ENCODE measurements at regions not wholly inside any gene's neighbourhood (a gene's known extent, or its start where the extent isn't known, plus 50 kb on each side); places are given as distances from the start of the nearest gene placed in this dataset.
"Not testable (repeated sequence)": the region's sequence is repeated elsewhere in the genome, so short reads cannot be mapped to it uniquely, and the experiment has no call there.

DNA sequence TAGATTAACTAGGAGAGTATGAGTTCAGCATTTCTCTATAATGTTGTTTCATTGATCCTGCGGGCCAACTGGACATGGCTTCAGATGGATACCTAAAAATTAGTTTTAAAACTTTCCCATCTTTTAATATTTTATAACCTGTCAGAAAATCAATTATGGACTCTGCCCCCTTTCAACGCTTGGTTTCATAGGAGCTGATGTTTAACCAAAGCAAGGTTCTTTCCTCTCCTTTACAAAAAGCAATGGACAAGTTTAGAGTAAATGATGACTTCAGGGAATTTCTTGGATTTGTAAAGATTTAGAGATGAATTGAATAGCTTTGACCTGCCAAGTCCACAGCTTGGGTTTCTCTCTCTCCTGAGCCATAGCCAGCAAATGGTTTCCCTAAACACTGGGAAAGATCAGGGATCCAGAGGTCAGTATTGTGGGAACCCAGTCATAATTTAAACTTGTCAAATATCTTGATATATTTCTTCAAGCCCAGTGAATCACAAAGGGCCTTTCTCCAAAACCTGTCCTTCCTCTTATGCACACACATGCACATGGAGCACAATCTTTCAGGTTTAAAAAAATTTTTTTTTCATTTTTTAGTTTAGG, 177.1 kb downstream of the EVX1 start:
- DNase-seq: no peak

DNA sequence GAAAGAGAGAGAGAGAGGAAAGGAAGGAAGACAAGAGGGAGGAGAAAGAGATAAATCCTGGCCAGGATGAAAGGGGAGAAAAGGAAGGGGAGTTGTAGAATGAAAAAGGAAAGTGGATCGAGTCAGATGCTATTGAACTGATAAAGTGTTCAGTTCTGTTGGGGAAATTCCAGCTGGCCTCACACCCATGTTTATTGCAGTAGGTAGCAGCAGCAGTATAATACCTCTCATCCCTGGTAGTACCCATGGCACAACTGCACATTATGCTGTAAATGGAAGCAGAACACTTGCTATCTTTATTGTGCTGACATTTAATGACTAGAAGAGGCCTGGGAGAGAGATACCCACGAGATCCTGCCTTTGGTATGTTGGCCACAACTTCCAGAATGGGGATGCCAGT, 178.1 kb downstream of the EVX1 start:
- DNase-seq: no peak

DNA sequence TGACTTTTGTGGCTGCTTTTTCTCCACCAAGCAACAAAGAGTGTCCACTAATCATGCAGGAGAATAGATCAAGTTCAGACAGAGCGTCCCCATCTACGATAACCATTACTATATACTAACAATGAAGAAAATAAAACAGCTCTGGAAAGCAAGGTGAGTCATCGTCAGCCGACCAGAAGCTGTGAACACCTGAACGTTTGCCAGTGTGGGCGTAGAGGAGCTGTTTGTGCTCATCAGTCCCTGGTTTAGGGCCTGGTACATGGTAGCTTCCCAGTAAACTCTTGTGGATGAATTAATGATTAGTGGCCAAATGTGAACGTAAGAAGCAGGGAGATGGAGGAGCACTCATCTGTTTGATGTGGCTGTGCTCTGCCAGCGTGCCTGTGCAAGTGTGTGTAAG, 180.7 kb downstream of the EVX1 start:
- DNase-seq: no peak

DNA sequence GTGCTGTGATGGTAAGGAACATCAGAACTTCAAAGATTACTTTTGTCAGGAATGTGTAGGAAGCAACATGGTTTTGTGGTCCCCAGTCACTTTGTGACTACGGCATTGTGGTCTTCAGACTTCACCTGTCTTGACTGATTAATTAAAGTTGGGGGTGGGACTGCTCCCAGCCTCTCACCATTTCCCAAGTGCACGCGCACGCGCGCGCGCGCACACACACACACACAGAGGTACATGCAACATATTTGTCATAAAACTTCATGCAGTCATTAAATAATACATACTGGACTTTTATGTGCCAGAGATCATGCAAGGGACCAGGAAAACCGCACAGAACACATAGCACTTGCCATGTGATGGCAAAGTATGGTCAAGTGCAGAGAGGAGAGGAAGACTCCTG, 181.2 kb downstream of the EVX1 start:
- DNase-seq: no peak

DNA sequence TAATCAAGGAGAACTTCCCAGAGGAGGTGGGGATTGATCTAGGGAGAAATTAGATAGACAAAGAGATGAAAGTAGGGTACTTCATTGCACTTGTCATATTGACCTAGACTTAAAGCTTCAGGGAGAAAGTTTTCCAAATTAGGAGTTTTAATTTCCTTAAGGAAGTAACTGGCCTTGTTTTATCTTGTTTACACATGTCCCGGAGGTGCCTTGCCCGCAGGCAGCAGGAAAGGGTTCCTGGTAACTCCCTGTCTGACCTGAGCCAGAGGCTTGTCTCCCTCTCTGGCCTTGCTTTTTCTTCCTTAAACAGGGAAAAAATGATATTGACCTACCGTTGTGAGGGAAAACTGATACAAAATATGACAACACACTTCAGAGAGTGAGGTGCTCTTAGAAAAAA, 181.6 kb downstream of the EVX1 start:
- no peak for DNase-seq

DNA sequence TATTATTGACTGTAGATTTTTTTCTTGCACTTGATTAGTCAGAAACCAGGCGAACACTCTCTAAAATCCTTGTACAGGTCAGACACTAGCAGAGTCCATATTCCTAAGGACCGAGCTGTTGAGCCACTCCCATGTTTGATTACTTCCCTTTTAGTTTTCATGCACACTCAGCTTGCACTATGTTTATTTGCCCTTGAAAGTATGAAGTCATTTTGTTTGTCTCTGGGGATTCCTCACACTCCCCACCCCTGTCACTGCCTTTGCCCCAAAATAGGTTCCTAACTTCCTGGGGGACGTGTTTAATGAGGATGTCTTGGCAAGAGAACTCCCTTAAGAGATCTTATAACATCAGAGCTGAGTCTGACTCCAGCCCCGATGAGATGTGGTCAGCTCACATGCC, 182.1 kb downstream of the EVX1 start:
- DNase-seq: no peak

DNA sequence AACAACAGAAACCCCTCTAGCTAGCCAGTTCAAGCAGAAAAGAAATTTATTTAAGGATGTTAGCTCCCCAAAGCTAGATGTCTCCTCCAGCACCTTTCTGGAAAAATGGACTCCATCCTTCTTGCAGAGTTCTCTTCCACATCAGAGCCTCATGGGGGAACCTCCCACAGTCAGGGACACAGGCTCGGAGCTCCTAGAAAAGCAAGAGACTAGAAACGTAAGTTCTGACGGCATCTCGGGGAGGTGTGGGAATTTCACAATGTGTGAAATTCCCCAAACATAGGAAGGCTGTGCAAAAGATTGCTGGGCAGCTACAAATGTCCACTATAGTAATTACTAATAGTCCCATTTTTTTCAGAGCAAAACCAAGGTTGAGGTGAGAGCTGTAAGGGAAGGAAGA, 184.8 kb downstream of the EVX1 start:
- DNase-seq: no peak

DNA sequence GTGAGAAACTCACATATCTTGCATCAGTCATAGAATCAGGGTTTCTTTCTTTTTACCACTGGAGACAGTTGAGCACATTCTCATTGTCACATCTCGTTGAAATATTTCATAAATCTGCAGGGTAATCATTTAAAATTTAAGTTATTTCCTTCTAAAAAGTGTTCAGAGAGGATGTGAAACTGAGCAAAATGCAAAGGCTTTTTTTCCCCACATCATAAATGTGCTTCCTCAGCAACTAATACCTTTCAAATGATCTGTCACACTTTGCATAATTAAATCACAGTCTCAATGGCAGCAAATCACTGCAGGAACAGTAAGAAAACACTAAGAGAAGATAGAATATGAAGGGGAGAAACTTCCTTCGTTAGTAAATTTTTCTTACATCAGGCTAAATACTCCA, 187.5 kb downstream of the EVX1 start:
- no peak for DNase-seq

DNA sequence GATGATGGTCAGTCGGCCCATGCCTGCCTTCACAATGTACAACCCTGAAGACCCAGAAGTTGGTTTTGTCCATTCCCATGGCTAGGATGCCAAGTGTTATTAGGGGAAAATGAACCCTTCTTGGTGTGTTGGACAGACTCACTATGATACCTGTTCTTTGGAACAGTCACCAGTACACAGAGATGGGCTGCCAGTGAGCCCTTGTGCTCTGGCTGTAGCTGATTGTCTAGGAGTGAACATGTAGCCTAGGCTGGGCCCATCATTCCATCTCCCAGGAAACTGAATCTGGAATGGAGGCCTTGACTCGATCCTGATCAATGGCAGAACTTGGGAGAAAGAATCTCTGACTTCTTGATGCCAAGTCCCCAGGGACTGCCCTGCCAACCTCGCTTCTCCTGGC, 188.9 kb downstream of the EVX1 start:
- DNase-seq: no peak

DNA sequence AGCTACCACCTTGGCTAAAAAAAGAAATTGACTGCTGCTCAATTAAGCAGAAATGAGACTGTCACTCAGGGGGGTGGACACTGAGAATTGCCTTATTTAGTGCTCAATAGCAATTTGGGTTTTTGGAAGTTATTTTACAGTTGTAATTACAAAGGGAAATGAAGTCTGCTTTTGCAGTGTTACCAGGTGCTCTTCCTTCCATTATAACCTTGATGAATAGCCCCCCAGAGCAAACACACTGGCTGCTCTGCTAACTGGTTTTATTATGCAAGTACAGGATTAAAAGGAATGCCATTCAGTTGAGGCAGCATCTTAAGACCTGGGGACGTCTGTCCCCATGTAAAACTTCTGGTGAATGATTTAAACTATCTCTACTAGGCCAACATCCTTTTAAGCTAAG, 191.0 kb downstream of the EVX1 start:
- no peak for DNase-seq

DNA sequence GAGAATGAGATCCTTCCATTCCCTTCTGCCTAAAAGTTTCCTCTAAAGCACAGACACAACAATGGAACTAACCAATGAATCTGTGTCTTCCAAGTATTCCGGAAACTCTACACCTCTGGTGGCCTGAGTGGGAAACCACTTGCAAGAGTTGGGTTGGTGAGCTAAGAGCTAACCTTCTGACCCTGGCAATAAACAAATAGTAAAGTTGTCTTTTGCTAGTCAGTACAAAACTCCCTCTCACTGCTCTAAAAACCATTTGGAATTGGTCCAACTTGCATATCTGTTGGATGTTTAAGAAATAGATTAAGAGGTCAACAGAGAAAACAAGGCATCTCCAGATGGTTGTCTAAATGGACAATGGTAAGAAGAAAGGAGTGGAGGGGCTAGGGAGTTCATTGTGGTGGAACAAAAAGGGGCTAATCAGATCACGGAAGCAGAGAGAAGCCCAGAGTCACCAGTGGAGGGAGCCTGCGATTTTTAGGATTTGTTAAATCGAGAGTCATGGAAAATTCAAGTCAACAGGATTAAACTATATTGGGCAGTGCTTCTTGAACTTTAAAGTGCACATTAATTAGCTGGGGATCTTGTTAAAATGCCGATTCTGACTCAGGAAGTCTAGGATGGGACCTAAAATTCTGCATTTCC, 192.3 kb downstream of the EVX1 start:
- no peak for DNase-seq

DNA sequence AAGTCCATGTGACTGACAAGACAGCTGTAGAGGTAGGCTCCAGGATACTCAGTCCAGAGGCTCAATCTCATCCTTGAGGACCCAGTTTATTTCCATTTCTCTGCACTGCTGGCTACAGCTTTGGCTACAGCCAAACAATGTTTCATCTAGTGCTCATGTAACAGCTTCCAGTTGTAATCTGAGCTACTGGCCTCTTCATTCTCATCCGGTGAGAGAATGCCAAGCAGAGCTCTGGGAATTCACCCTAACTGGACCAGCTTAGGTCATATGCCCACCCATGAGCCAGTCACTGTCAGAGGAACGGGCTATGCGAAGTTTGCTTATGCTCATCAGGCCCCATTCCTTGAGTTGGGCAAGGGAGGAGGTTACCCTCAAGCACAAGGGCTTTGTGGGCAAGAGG, 192.9 kb downstream of the EVX1 start:
- no peak for DNase-seq

DNA sequence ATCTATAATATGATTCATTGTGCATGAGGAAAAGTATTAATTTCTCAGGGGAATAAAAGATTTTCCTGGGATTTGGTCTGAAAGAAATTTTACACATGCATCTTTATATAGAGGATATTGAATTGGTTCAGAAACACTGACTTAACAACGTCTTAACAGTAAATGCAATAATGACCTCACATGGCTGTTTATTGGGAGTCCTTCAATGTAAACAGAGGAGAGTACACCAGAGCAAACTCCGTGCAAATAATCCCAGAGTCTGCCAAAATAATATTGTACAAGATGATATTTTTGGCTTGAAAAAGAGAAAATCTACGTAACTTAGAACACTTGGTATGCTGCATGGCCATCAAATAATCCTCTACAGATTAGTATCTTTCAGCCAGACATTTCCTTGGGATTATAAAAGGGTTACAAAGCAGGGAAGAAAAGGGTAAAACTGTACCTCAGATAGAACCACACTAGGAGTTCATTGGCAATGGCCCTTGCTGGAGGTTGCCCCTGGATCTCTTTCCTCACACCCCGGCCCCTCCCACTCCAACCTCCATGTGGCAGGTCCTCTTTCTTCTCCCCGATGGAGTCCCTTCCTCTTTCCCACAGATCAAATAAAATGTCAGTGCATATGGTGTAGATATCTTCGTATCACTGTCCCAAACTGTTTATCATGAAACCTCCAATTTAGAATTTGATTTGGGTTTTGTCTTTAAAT, 196.4 kb downstream of the EVX1 start:
- no peak for DNase-seq

DNA sequence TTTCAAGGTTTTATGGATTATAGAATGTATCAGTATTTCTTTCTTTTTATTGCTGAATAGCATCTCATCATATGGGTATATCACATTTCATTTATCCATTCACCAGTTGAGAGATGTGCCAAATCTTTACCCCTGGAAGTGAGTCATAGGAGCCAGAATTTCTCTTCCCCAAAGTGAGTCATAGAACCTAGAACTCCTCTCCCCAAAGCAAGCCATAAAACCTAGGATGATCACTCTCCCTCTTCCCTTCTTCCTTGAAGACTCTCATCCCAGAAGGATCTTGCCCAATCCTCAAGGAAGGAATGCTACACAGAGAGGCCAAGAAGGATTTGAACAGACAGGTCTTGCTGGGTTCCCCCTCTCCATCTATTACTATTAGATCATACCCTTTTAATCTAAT, 199.9 kb downstream of the EVX1 start:
- no peak for DNase-seq

DNA sequence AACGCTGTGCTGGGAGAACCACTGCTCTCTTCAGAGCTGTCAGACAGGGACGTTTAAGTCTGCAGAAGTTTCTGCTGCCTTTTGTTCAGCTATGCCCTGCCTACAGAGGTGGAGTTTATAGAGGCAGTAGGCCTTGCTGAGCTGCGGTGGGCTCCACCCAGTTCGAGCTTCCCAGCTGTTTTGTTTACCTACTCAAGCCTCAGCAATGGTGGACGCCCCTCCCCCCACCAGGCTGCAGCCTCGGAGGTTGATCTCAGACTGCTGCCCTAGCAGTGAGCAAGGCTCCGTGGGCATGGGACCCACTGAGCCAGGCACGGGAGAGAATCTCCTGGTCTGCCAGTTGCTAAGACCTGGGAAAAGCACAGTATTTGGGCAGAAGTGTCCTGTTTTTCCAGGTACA, 206.4 kb downstream of the EVX1 start:
- DNase-seq: not testable (repeated sequence)

DNA sequence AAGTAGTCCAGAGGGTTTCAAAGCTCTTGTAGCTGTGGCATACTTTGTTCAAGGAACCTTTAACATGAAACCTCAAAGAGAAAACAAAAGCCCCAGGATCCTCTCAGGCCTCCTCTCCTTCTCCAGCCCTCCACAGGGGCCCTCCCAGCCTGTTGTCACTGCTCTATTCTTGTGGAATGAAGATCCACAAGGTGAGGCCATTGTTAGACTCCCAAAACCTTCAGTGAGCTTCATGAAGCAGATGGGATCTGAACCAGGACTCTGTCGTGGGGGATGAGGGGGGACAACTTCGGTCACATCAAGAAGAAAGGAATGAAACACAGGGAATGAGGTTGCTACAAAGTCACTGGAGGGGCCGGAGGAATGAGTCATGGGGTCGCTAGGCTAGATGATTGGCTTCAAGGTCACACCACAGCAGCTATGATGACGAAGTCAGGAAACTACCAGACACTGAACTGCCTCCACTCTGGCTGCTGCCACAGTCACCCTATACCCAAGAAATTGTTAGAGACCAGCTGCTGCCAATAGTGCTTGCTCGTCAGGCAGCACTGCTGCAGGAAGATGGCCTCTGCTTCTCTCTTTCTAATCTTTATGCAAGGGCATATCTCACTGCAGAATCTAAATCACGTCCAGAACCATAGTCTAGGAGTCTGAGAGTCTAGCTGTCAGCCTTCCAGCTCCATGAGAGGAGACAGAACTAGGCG, 208.8 kb downstream of the HIBADH start:
- no peak for DNase-seq

DNA sequence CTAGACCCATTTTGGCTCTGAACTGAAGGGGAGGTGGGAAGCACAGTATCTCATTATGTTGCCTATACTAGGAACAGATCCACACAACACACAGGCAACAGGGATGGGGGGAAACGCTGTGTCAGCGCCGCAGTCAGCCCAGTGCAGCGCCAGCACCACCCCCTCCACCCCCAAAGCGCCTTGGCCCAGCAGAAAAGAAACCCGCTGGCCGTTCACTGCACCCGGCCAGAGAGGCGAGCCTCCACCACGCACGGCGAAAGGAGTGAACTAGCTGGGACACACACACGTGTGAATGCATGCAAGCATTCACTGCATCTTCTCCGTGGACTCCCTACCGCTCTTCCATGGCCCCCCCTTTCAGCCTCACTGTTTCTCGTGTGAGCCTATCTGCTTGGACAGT, 205.6 kb downstream of the HIBADH start:
- DNase-seq: not testable (repeated sequence)

DNA sequence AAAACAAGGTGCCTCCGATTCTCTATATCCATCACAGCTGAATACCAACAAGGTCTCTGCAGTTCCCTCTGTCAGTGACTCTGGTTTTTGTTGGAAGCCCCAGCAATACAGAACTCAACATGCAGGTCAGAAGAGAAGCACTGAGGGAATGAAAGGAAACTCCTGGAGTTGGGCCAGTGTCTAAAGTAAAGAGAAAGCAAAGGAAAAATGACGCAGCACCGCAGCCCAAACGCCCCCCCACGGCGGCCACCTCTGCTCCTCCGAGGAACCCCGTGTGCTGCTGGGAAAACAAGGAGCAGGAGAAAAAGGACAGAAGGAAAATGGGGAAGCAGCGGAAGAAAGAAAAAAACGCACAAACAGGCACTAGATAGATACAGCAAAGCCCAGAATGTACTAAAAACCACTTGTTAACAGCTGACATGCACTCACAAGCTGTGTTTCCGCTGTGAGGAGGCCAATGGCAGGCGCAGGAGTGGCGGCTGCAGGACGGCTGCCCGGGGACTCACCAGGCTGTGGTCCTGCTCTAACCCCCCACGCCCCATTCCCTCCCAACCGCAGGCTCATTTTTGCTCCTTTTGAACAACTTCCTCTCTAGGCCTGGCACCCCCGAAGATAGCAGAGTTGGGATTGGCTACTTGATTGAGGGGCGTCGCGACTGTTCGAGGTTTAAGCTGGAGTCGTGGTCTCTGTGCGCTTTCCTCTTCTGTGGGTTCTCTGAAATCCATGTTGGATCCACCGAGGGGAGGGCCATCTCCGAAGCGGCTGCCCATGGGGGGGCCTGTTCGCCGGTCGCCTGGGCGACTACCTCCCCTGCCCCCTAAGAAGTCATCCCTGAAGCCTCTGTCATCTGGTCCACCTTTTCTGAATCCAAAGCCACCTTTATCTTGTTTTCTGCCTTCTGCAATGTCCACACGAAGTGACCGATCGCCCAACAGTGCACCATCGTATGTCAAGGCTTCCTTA, 204.8 kb downstream of the HIBADH start:
- DNase-seq: not testable (repeated sequence)

DNA sequence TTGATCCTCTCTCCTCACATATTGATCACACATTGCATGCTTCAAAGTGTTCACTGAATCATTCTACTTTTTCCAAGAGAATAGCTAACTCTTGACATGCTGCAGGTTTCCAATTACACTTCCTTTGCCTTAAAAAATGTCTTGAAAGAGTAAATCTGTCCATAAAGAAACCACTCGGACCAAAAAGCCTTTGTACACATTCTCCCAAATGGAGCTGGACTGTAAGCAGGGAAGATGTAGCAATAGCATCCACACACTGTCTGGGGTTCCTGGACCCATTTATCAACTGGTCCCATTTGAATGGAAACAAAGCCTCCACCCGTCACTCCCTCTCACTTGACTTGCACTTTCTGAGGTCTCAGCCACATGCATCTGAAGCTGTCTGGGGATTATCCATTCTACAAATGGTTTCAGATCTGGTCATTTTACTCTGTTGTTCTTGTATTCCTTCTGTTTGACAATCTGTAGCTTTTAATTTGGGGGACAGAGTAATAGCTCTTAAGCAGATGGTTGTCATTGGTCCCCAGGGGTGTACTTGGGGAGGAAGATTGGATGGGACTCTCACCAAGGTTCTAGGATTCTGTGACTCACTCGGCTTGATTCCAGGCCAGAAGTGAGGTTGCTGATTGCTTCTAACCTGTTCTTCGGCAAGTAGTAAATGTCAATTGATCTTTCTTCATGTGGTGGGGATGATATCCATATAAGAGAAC, 203.5 kb downstream of the HIBADH start:
- no peak for DNase-seq

DNA sequence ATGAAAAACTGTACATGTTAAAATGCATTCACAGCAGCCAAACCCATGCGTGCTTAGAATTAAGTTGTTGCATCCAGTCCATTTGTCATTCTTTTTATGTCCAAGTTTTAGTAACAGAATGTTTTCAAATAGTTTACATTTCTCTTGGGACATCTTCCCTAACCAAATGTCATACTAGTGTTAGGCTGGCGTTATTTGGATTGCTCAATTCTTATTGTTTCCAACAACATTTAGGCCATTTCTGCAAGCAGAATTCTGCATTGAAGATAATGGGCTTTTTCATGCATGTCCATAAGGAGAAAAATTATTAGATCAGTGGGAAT, 203.0 kb downstream of the HIBADH start:
- DNase-seq: no peak

DNA sequence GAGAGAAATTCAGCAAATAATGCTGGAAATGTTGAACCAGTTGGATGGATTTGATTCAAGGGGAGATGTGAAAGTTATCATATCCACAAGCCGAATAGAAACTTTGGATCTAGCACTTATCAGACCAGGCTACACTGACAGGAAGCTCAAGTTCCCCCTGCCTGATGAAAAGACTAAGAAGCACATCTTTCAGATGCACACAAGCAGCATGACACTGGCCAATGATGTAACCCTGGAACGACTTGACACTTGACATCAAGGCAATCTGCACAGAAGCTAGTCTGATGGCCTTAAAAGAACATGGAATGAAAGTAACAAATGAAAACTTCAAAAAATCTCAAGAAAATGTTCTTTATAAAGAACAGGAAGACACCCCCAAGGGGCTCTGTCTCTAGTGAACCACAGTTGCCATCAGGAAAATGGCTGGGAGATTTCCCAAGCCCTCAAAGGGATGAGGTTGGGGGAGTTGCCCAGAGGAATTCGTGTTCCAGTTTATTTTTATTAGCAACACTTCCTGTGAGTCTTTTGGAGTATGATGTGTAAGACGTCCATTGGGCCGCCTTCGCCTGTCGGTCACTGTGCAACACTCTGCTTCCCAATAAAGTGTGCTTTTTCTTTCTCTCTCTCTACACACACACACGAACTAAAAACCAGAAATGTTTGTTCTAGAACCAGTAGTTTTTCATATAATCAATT, 200.0 kb downstream of the HIBADH start:
- no peak for DNase-seq

DNA sequence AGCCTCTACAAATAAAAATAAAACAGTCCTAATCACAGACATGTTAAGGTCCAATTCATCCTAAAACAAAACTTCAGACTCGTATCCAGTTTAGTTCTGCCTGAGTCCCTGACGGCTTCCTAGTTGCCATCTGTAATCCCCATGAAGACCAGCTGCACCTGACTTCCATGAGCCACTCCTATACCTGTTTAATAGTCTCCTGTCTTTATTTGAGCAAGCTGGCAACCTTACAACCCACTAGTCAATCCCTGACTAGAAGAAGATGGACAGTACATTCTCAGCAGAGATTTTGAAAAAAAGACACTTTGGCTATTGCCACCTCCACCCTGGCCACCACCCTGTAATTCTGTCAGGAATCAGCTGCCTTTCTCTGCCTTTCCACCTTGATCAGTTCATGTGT, 197.7 kb downstream of the HIBADH start:
- no peak for DNase-seq

All from CD4-positive, alpha-beta T cell treated with Interleukin-10 for 1 hour (primary cell).